Right lobe of liver (tissue), 4 donors: ENCODE measurements at regions not wholly inside any gene's neighbourhood (a gene's known extent, or its start where the extent isn't known, plus 50 kb on each side); places are given as distances from the start of the nearest gene placed in this dataset.

Source experiments
- POLR2A ChIP-seq: fragments of 450-650 bp; IDR thresholded peaks from one replicate; pipeline ENCODE4 v1.6.1; 2017; ENCODE audit warnings: antibody characterized with exemption, mild to moderate bottlenecking
- TF ChIP-seq, protein P1 (sequence below), 4 donors: fragments of 200-600 bp in 3 of 4; fragments of 450-650 bp in 1 of 4; IDR thresholded peaks; one replicate each; pipeline versions ENCODE4 v1.5.1 to v1.8.0; 2016 to 2022; ENCODE audit warnings: antibody characterized with exemption in 4 of 4, mild to moderate bottlenecking in 2 of 4
- donor health status: DM: no; HTN: no; CAD: no.
- donor health status: DM: no; HTN: no; CAD: no.
- donor health status: DM: no; HTN: yes; CAD: no.

DNA sequence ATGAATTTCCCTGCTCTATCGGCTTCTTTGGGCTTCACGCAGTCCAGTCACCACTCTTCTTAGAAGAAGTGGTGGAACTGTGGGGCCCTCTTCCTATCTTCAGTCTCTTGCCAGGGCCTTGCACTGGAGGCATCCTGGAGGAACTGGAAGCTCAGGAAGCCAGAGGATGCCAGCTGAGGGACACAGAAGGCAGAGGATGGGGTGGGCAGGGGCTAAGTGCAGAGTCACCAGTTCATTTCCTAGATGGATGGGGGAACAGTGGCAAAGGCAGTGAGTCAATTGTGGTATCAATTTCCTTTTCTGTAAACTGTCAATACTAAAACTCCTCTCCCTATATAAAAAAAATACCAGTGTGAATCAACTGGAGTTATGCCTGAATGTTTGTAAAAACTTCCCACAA lies 419.7 kb downstream of the KLF12 start:
- TF ChIP-seq, protein P1, sequence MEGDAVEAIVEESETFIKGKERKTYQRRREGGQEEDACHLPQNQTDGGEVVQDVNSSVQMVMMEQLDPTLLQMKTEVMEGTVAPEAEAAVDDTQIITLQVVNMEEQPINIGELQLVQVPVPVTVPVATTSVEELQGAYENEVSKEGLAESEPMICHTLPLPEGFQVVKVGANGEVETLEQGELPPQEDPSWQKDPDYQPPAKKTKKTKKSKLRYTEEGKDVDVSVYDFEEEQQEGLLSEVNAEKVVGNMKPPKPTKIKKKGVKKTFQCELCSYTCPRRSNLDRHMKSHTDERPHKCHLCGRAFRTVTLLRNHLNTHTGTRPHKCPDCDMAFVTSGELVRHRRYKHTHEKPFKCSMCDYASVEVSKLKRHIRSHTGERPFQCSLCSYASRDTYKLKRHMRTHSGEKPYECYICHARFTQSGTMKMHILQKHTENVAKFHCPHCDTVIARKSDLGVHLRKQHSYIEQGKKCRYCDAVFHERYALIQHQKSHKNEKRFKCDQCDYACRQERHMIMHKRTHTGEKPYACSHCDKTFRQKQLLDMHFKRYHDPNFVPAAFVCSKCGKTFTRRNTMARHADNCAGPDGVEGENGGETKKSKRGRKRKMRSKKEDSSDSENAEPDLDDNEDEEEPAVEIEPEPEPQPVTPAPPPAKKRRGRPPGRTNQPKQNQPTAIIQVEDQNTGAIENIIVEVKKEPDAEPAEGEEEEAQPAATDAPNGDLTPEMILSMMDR (IDR thresholded peaks at IDR 0.05), result no peak
- TF ChIP-seq POLR2A, result no peak
